K562 (cell line): ENCODE measurements at regions not wholly inside any gene's neighbourhood (a gene's known extent, or its start where the extent isn't known, plus 50 kb on each side); places are given as distances from the start of the nearest gene placed in this dataset.

Experiments
- ATAC-seq: fragments of 200-7000 bp; cut with Tn5 transposase; 3 replicates; pipeline ENCODE4 v1.9.1; 2020; ENCODE audit warnings: moderate library complexity
- BruUV-seq: library from RNA; stranded (reverse); fragments of 400-500 nt; replicated peaks from 2 replicates; lab custom pipeline; 2021; lab: Mats Ljungman, UMichigan
- CTCF ChIA-PET: fragments of 300-600 bp; formaldehyde crosslinking; extraction: SDS; loops from one replicate; lab custom pipeline; 2021; ENCODE audit warnings: low intra/inter-chr PET ratio; lab: Yijun Ruan, JAX
- POLR2A ChIA-PET: fragments of 300-600, 350-650 bp; sonication (Branson Sonifier 250); formaldehyde crosslinking; extraction: SDS; loops from one replicate; lab custom pipeline; 2021; ENCODE audit warnings: antibody characterized with exemption, inconsistent platforms; lab: Yijun Ruan, JAX
- DNase-seq, 4 experiments: peaks; one replicate each; pipeline versions ENCODE4 v3.0.0 to v3.0.0-alpha.2; 2011 to 2018; ENCODE audit warnings: low spot score in 3 of 4, mixed read lengths in 3 of 4; ENCODE audit errors: extremely low read depth in 1 of 4
- FAIRE-seq: peaks from 2 replicates; lab custom pipeline; 2011; peaks lifted over from hg19 to GRCh38; lab: Jason Lieb, UNC
- H2AFZ ChIP-seq: 2 replicates; pipeline ENCODE4 v1.6.0; 2011; ENCODE audit warnings: low read depth, low read length, control low read depth, inconsistent platforms
- H3K27ac ChIP-seq: fragments of 200-600 bp; 3 replicates; pipeline ENCODE4 v1.8.0; 2011; ENCODE audit warnings: low read depth, mild to moderate bottlenecking, control low read depth, inconsistent platforms, low read length, moderate library complexity, mixed read lengths; ENCODE audit errors: extremely low read depth
- H3K27me3 ChIP-seq, 2 experiments: fragments of 300-600 bp in 1 of 2; 2 replicates in 1 of 2; 3 replicates in 1 of 2; pipeline versions ENCODE4 v1.6.0 to v1.8.0; 2011; ENCODE audit warnings: inconsistent platforms in 2 of 2, low read length in 2 of 2, mild to moderate bottlenecking in 1 of 2, mixed read lengths in 1 of 2, moderate library complexity in 1 of 2; ENCODE audit not compliant: control insufficient read depth in 2 of 2, insufficient read depth in 2 of 2
- H3K36me3 ChIP-seq: fragments of 300-600 bp; 3 replicates; pipeline ENCODE4 v1.8.0; 2011; ENCODE audit warnings: mild to moderate bottlenecking, low read length, inconsistent platforms; ENCODE audit not compliant: control insufficient read depth, insufficient read depth
- H3K4me1 ChIP-seq, 2 experiments: fragments of 200-600 bp in 1 of 2; replicated peaks in 1 of 2; 2 replicates in 1 of 2; 3 replicates in 1 of 2; pipeline versions ENCODE4 v1.5.1 to v1.8.0; 2011; ENCODE audit warnings: inconsistent platforms in 2 of 2, low read length in 2 of 2, mild to moderate bottlenecking in 1 of 2, mixed read lengths in 1 of 2, moderate library complexity in 1 of 2; ENCODE audit not compliant: control insufficient read depth in 2 of 2, insufficient read depth in 2 of 2
- H3K4me2 ChIP-seq: 2 replicates; pipeline ENCODE4 v1.6.1; 2011; ENCODE audit warnings: low read length, control low read depth, inconsistent platforms, mixed read lengths; ENCODE audit not compliant: insufficient read depth
- H3K4me3 ChIP-seq: fragments of 200-600 bp; sonication (generic), shearing (Covaris generic); 2 replicates; pipeline ENCODE4 v1.5.1; 2016; ENCODE audit warnings: control low read depth, inconsistent platforms
- H3K79me2 ChIP-seq: fragments of 200-600 bp; 3 replicates; pipeline ENCODE4 v1.8.0; 2011; ENCODE audit warnings: low read length, inconsistent platforms; ENCODE audit not compliant: control insufficient read depth, insufficient read depth
- H3K9ac ChIP-seq, 2 experiments: 2 replicates each; pipeline versions ENCODE4 v1.6.0 to v1.6.1; 2011; ENCODE audit warnings: low read depth in 2 of 2, low read length in 2 of 2, control low read depth in 1 of 2, inconsistent platforms in 1 of 2, mild to moderate bottlenecking in 1 of 2, mixed read lengths in 1 of 2; ENCODE audit not compliant: insufficient read depth in 1 of 2
- H3K9me1 ChIP-seq: one replicate; pipeline ENCODE4 v1.6.0; 2011; ENCODE audit warnings: inconsistent platforms, mild to moderate bottlenecking, low read length, moderate library complexity; ENCODE audit not compliant: control insufficient read depth, insufficient read depth
- H3K9me3 ChIP-seq: replicated peaks from 2 replicates; pipeline ENCODE4 v1.5.1; 2011; ENCODE audit warnings: low read depth, low read length, inconsistent platforms; ENCODE audit not compliant: control insufficient read depth, insufficient read depth
- H4K20me1 ChIP-seq: replicated peaks from 2 replicates; pipeline ENCODE4 v1.6.1; 2011; ENCODE audit warnings: low read length, inconsistent platforms, mixed read lengths; ENCODE audit not compliant: control insufficient read depth, insufficient read depth
- DDX20 ChIP-seq: fragments of 450-650 bp; IDR thresholded peaks from 2 replicates; pipeline ENCODE4 v1.6.1; 2016; ENCODE audit warnings: missing genetic modification characterization, low read depth, mild to moderate bottlenecking, missing compliant biosample characterization, moderate library complexity
- FOXA3 ChIP-seq, 2 experiments: fragments of 450-650 bp in 1 of 2; sonication (generic) in 1 of 2; formaldehyde crosslinking; IDR thresholded peaks in 1 of 2; conservative IDR thresholded peaks in 1 of 2; 2 replicates each; pipeline versions ENCODE4 v1.4.0 to v1.8.0; 2020 to 2022; ENCODE audit warnings: mild to moderate bottlenecking in 2 of 2, missing genetic modification reagents in 1 of 2
- GTF2A2 ChIP-seq: IDR thresholded peaks from 2 replicates; pipeline ENCODE4 v1.6.1; 2016; ENCODE audit warnings: mild to moderate bottlenecking, missing genetic modification characterization, missing compliant biosample characterization
- KLF10 ChIP-seq: fragments of 250-450 bp; sonication (Bioruptor Pico); IDR thresholded peaks from 2 replicates; pipeline ENCODE4 v1.6.1; 2021; ENCODE audit warnings: matching md5 sums
- MIER1 ChIP-seq: fragments of 450-650 bp; IDR thresholded peaks from 2 replicates; pipeline ENCODE4 v1.6.1; 2016; ENCODE audit warnings: antibody characterized with exemption, mild to moderate bottlenecking, low read depth
- RNF2 ChIP-seq: sonication (generic); IDR thresholded peaks from 2 replicates; pipeline ENCODE4 v1.6.1; 2016
- SIN3A ChIP-seq, 2 experiments: fragments of 150-350 bp in 1 of 2; IDR thresholded peaks; 2 replicates each; pipeline ENCODE4 v1.6.1; 2011 to 2016; ENCODE audit warnings: borderline replicate concordance in 2 of 2, low read depth in 2 of 2, low read length in 2 of 2, mild to moderate bottlenecking in 2 of 2, moderate library complexity in 2 of 2; ENCODE audit not compliant: control insufficient read depth in 1 of 2
- ZNF445 ChIP-seq: fragments of 250-450 bp; sonication (Bioruptor Pico); IDR thresholded peaks from 2 replicates; pipeline ENCODE4 v1.4.0; 2020; ENCODE audit warnings: low read depth, mild to moderate bottlenecking, moderate library complexity
- WGBS: fragments of 100-300 bp; shearing (Covaris generic); methylation state at CpG from one replicate; pipeline ENCODE4 v1.1.6; 2016; ENCODE audit warnings: low coverage, mixed read lengths; ENCODE audit not compliant: insufficient coverage; ENCODE audit errors: missing lambda C conversion rate; 5-methylcytosine and 5-hydroxymethylcytosine counted together
- in situ Hi-C: fragments of 300-500 bp; cut with MboI; formaldehyde crosslinking; loops from 4 replicates; pipeline ENCODE4 v1.15.0; 2018; ENCODE audit warnings: inconsistent platforms, mixed read lengths
- intact Hi-C: fragments of 100-400 bp; cut with micrococcal nuclease; formaldehyde crosslinking; loops from 2 replicates; pipeline ENCODE4 v1.14.2; 2022
- TF ChIP-seq, protein P1 (sequence below): fragments of 450-650 bp; IDR thresholded peaks from 2 replicates; pipeline ENCODE4 v1.6.1; 2016; ENCODE audit warnings: mild to moderate bottlenecking

DNA sequence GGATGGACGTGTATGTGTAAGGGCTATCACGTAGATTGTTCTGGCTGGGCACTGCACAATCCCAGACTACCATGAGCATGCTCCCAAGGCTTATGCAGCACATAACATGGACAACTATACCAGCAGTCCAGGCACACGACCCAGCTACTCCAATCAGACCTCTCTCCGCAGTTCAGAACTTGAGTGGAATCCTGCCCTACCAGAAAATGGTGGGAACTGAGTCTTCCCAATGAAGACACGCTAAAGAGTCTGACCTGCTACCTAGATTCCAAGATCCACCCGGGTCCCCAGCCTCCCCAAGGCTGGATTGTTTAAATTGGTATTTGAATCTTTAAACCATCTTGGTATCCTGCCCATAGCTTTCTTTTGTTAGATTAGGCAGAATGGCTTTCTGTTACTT is 251.3 kb upstream of the KAZN start:
- H2AFZ ChIP-seq: no peak overlapping the region
- no peak overlapping the region for H3K4me2 ChIP-seq
- DNase-seq (no peak), FAIRE-seq (no peak), ATAC-seq (no peak)
- 7% methylated on average over 6 of the region's 6 CpGs for WGBS
- ChIA-PET POLR2A (no interaction called here), CTCF (no interaction called here)
- intact Hi-C loops (no loop called here), in situ Hi-C loops (no loop called here)
- H3K4me1 ChIP-seq: peaks cover 0 to 8% of the 10 kb centered on the region in 2 experiments; a peak in 2 of 5 replicates
- H3K9me3 ChIP-seq: no peaks in the 10 kb centered on the region
- no peak overlapping the region for H3K27ac ChIP-seq
- H3K4me3 ChIP-seq: no peak overlapping the region
- no peaks in the 10 kb centered on the region for H3K79me2 ChIP-seq
- no peaks in the 10 kb centered on the region for H3K36me3 ChIP-seq
- no peaks in the 10 kb centered on the region for H4K20me1 ChIP-seq
- TF ChIP-seq FOXA3 (CRISPR knock-in tag; conservative IDR thresholded peaks at IDR 0.05 in 1 of 2, IDR thresholded peaks at IDR 0.05 in 1 of 2) (no peak), MIER1 (no peak), RNF2 (no peak), ZNF445 (no peak), KLF10 (no peak), DDX20 (tag) (no peak), SIN3A (IDR thresholded peaks at IDR 0.05; ENCODE audit: borderline replicate concordance in 2 of 2, control insufficient read depth in 1 of 2, low read depth in 2 of 2, low read length in 2 of 2) (no peak), GTF2A2 (tag) (no peak)
- TF ChIP-seq, protein P1, sequence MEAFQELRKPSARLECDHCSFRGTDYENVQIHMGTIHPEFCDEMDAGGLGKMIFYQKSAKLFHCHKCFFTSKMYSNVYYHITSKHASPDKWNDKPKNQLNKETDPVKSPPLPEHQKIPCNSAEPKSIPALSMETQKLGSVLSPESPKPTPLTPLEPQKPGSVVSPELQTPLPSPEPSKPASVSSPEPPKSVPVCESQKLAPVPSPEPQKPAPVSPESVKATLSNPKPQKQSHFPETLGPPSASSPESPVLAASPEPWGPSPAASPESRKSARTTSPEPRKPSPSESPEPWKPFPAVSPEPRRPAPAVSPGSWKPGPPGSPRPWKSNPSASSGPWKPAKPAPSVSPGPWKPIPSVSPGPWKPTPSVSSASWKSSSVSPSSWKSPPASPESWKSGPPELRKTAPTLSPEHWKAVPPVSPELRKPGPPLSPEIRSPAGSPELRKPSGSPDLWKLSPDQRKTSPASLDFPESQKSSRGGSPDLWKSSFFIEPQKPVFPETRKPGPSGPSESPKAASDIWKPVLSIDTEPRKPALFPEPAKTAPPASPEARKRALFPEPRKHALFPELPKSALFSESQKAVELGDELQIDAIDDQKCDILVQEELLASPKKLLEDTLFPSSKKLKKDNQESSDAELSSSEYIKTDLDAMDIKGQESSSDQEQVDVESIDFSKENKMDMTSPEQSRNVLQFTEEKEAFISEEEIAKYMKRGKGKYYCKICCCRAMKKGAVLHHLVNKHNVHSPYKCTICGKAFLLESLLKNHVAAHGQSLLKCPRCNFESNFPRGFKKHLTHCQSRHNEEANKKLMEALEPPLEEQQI: no peak
- H3K27me3 ChIP-seq: peaks cover 3 to 13% of the 10 kb centered on the region in 2 experiments; a peak in 3 of 5 replicates
- no TSS peak for BruUV-seq
- H3K9me1 ChIP-seq: no peaks in the 10 kb centered on the region
- no peak overlapping the region for H3K9ac ChIP-seq
